ENCODE measurements at regions not wholly inside any gene's neighbourhood (a gene's known extent, or its start where the extent isn't known, plus 50 kb on each side); places are given as distances from the start of the nearest gene placed in this dataset.

DNA sequence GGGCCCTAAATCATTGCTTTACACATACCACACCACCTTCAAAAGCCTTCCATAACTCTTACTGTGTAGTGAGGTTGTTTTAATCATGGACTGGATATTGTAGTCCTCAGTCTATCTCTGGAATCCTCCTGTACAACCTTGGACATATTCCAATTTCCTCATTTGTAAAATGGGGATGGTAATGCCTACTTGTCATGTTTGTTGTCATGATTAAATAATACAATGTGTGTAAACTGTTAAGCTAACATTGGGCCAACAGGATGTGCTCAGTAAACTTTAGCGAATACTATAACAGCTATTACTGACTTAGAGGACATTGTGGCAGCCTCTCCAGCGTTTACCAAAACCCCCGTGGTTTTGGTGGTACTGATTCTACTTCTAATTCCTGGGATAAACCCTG, 74.7 kb upstream of the PTPRM start:
- no peak for DNase-seq

DNA sequence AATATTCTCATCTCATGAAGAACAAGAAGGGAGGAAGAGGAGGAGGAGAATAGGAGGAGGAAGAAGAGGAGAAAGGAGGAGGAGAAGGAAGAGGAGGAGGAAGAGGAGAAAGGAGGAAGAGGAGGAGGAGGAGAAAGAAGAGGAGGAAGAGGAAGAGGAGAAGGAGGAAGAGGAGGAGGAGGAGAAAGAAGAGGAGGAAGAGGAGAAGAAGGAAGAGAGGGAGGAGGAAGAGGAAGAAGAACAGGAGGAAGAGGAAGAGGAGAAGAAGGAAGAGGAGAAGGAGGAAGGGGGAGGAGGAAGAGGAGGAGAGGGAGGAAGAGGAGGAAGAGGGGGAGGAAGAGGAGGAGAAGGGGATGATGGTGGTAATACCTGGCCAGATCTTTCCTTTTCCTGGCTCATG, 70.0 kb upstream of the PTPRM start:
- no peak for DNase-seq

DNA sequence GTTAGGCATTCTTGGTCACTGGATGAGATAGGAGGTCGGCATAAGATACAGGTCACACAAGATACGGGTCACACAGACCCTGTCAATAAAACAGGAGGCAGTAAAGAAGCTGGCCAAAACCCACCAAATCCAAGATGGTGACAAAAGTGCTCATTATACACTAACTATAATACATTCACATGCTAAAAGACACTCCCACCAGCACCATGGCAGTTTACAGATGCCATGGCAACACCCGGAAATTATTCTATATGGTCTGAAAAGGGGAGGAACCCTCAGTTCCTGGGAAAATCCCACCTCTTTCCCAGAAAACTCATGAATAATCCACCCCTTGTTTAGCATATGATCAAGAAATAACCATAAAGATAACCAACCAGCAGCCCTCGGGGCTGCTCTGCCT, 56.0 kb upstream of the PTPRM start:
- no peak for DNase-seq

DNA sequence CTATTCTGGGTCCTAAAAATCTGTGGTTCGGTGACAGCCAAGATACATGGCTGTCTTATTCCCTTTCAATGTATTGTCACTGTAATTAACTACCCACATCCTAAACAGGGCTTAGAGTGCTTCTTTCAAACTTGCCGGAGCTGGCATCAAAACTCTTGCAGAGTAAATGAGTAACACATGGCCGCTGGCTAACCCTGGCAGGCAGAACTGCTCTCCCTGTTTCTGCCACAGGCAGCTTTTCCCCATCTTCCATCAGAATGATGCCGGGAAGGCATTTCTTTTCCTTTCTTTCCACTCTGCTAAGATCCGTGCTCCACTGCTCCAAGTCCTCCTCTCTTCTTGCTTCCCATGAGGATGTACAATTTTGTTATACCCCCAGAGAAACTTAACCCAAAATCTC, 54.8 kb upstream of the PTPRM start:
- DNase-seq = no peak

DNA sequence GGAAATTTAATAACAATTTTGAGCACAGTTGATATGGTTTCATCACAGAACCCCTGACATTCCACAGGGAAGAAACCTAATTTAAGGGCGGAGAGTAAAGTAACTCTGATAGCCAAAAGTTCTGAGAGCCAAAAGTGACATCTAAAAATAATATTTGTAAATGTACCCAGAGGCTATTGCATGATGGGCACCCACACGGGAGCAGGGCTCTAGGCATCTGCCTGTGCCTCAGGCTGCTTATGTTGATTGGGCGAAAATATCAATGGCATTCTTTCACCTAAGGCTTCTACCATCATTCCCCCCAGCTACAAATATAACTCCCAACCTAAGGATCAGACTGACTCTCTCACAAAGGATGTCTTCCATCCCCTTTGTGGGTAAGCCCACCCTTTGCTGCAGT, 54.1 kb upstream of the PTPRM start:
- DNase-seq = no peak

DNA sequence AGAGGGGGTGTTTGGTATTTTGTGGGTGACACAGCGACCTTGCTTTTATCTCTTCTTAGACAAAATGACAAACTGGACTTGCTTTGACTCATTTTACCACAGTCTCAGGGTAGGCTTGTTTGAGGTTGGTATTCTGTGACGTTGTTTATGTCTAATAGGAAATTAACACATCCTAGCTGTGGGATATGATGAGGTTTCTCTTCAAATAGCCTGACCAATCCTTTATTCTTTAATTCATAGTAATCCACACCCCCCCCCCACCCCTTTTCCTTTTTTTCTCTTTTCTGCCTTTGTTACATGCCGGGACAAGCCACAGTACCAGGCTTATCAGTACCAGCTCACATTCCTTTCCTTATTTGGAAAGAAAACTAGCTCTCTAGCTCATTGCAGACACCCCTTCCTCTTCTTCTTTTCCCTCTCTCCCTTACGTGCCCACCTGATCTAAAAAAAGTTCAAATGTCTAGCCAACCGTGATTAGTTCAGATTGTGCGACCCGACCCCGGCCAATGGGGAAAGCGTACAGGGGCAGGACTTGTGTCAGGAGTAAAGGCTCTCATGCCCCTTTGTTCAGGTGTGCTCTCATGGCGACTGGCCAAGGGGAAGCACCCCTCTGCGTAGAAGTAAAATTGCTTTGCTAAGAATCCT, 52.2 kb upstream of the PTPRM start:
- no peak for DNase-seq

DNA sequence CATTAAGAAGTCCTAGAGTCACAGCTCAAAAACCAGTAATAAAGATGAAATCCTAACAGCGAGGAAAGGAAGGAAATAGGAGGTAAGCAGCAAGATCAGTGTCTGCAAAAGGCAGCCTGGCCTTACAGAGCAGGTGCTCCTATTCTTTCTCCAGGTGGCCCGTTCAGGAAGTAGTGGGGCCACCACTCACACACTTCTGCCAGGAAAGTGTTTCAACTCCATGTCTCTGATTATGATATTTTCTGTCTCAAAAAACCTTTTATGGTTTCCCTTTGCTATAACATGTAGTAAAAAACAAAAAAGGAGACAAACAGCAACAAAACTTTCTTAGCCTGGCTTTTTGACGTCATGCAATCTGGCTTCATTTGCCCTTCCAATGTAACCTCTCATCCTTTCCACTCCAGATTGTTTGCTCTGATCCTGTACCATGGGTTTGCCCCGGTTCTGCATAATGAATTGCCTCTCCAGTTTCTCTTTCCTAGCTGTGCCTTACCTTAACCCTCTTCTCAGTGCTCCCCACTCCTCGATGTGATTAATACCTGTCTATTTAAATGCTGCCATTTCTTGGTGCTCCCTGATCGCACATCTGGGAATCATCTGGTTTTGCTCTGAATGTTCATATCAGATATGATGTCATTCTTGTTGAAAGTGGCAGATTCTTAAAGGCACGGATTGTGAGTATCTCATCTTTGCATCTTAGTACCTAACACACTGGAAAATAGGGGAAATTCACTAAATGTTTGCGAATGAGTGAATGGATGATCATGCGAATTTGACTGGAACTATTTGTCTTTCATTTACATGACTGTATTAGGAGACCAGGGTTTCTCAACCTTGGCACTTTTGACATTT, 50.6 kb upstream of the PTPRM start:
- DNase-seq = no peak

Measured in inflammatory macrophage treated with lipopolysaccharide for 1 hour (primary cell).